GM18507 (cell line): ENCODE measurements at regions not wholly inside any gene's neighbourhood (a gene's known extent, or its start where the extent isn't known, plus 50 kb on each side); places are given as distances from the start of the nearest gene placed in this dataset.
"Not testable (repeated sequence)": the region's sequence is repeated elsewhere in the genome, so short reads cannot be mapped to it uniquely, and the experiment has no call there.

Experiments used
- DNase-seq: peaks from one replicate; pipeline ENCODE4 v3.0.0; 2011; ENCODE audit warnings: low read depth; ENCODE audit not compliant: insufficient read length; ENCODE audit errors: extremely low spot score
- FAIRE-seq: peaks from 2 replicates; lab custom pipeline; 2011; peaks lifted over from hg19 to GRCh38; lab: Jason Lieb, UNC

- FAIRE-seq: no peak
Measured at GRCh38 chr7:126185959-126186580, 1066.7 kb downstream of the GRM8 start.

GRCh38 chr7:126179916-126180315, 1072.8 kb downstream of the GRM8 start:
- DNase-seq (no peak), FAIRE-seq (no peak)

More at GRCh38 chr7:126185959-126186580, 1066.7 kb downstream of the GRM8 start:
- no peak for DNase-seq

GRCh38 chr7:126178865-126179264, 1073.9 kb downstream of the GRM8 start:
- DNase-seq: no peak
- FAIRE-seq: no peak

- FAIRE-seq: no peak
- DNase-seq: no peak
Measured at GRCh38 chr7:126177782-126178181, 1075.0 kb downstream of the GRM8 start.

- FAIRE-seq: no peak
- no peak for DNase-seq
Measured at GRCh38 chr7:126166645-126167044, 1086.1 kb downstream of the GRM8 start.

- no peak for FAIRE-seq
- no peak for DNase-seq
Measured at GRCh38 chr7:126163647-126164046, 1089.1 kb downstream of the GRM8 start.

GRCh38 chr7:126157391-126157790, 1095.3 kb downstream of the GRM8 start:
- no peak for DNase-seq
- FAIRE-seq: no peak

GRCh38 chr7:126150278-126150958, 1102.3 kb downstream of the GRM8 start:
- DNase-seq (no peak), FAIRE-seq (no peak)

GRCh38 chr7:126140858-126141466, 1111.8 kb downstream of the GRM8 start:
- FAIRE-seq (no peak), DNase-seq (no peak)

- DNase-seq: no peak
- FAIRE-seq: no peak
Measured at GRCh38 chr7:126119981-126120380, 1132.8 kb downstream of the GRM8 start.

- FAIRE-seq (no peak), DNase-seq (no peak)
Measured at GRCh38 chr7:126103582-126103981, 1149.2 kb downstream of the GRM8 start.

GRCh38 chr7:126083014-126083413, 1153.4 kb upstream of the POT1 start:
- DNase-seq: no peak

GRCh38 chr7:126079581-126079980, 1150.0 kb upstream of the POT1 start:
- FAIRE-seq (no peak), DNase-seq (no peak)

More at GRCh38 chr7:126083014-126083413, 1153.4 kb upstream of the POT1 start:
- FAIRE-seq: no peak

- DNase-seq (no peak), FAIRE-seq (no peak)
Measured at GRCh38 chr7:126079151-126079550, 1149.5 kb upstream of the POT1 start.

- DNase-seq: no peak
- FAIRE-seq: no peak
Measured at GRCh38 chr7:126065766-126066165, 1136.1 kb upstream of the POT1 start.

GRCh38 chr7:126057979-126058378, 1128.4 kb upstream of the POT1 start:
- no peak for FAIRE-seq

GRCh38 chr7:126056613-126057012, 1127.0 kb upstream of the POT1 start:
- FAIRE-seq, DNase-seq: not testable (repeated sequence)

More at GRCh38 chr7:126057979-126058378, 1128.4 kb upstream of the POT1 start:
- no peak for DNase-seq

- FAIRE-seq: no peak
- DNase-seq: no peak
Measured at GRCh38 chr7:126052229-126052628, 1122.6 kb upstream of the POT1 start.

GRCh38 chr7:126044662-126045061, 1115.0 kb upstream of the POT1 start:
- FAIRE-seq (no peak), DNase-seq (no peak)

- FAIRE-seq: no peak
- no peak for DNase-seq
Measured at GRCh38 chr7:126041472-126041871, 1111.8 kb upstream of the POT1 start.
